ENCODE measurements at regions not wholly inside any gene's neighbourhood (a gene's known extent, or its start where the extent isn't known, plus 50 kb on each side); places are given as distances from the start of the nearest gene placed in this dataset.

GRCh38 chr10:130820880-130821482, 490.5 kb downstream of the TCERG1L start:
- DNase-seq (ENCODE audit: low spot score) = no peak

- no peak for DNase-seq (ENCODE audit: low spot score)
These were observed 487.1 kb downstream of the TCERG1L start for GRCh38 chr10:130824230-130825014.

GRCh38 chr10:130833596-130833995, 477.9 kb downstream of the TCERG1L start:
- no peak for DNase-seq (ENCODE audit: low spot score)

- no peak for DNase-seq (ENCODE audit: low spot score)
These were observed 477.4 kb downstream of the TCERG1L start for GRCh38 chr10:130834170-130834569.

- DNase-seq (ENCODE audit: low spot score) = no peak
These were observed 476.9 kb downstream of the TCERG1L start for GRCh38 chr10:130834573-130834972.

GRCh38 chr10:130835068-130835467, 476.5 kb downstream of the TCERG1L start:
- DNase-seq (ENCODE audit: low spot score) = no peak

- no peak for DNase-seq (ENCODE audit: low spot score)
These were observed 475.2 kb downstream of the TCERG1L start for GRCh38 chr10:130836344-130836743.

GRCh38 chr10:130843051-130843653, 468.4 kb downstream of the TCERG1L start:
- DNase-seq (ENCODE audit: low spot score) = no peak

- no peak for DNase-seq (ENCODE audit: low spot score)
These were observed 467.2 kb downstream of the TCERG1L start for GRCh38 chr10:130844310-130844709.

GRCh38 chr10:130847170-130847569, 464.4 kb downstream of the TCERG1L start:
- DNase-seq (ENCODE audit: low spot score) = no peak

- no peak for DNase-seq (ENCODE audit: low spot score)
These were observed 462.7 kb downstream of the TCERG1L start for GRCh38 chr10:130848855-130849254.

GRCh38 chr10:130854151-130854550, 457.4 kb downstream of the TCERG1L start:
- DNase-seq (ENCODE audit: low spot score) = peak; percentile 2

- no peak for DNase-seq (ENCODE audit: low spot score)
These were observed 453.8 kb downstream of the TCERG1L start for GRCh38 chr10:130857631-130858295.

GRCh38 chr10:130858626-130859025, 452.9 kb downstream of the TCERG1L start:
- DNase-seq (ENCODE audit: low spot score) = no peak

- DNase-seq (ENCODE audit: low spot score) = no peak
These were observed 452.1 kb downstream of the TCERG1L start for GRCh38 chr10:130859427-130859826.

- no peak for DNase-seq (ENCODE audit: low spot score)
These were observed 449.4 kb downstream of the TCERG1L start for GRCh38 chr10:130862122-130862521.

GRCh38 chr10:130862626-130863025, 448.9 kb downstream of the TCERG1L start:
- no peak for DNase-seq (ENCODE audit: low spot score)

GRCh38 chr10:130863044-130863443, 448.5 kb downstream of the TCERG1L start:
- DNase-seq (ENCODE audit: low spot score) = no peak

GRCh38 chr10:130864961-130865818, 446.3 kb downstream of the TCERG1L start:
- no peak for DNase-seq (ENCODE audit: low spot score)

GRCh38 chr10:130866857-130867256, 444.7 kb downstream of the TCERG1L start:
- DNase-seq (ENCODE audit: low spot score) = no peak

- no peak for DNase-seq (ENCODE audit: low spot score)
These were observed 443.9 kb downstream of the TCERG1L start for GRCh38 chr10:130867446-130868194.
